SK-N-SH treated with all-trans-retinoic acid at 6 μM for 48 hours (cell line): ENCODE measurements at regions not wholly inside any gene's neighbourhood (a gene's known extent, or its start where the extent isn't known, plus 50 kb on each side); places are given as distances from the start of the nearest gene placed in this dataset.

Experiments
- ATAC-seq: fragments of 200-7000 bp; cut with Tn5 transposase; 3 replicates; pipeline ENCODE4 v1.9.1; 2020; ENCODE audit warnings: mild to moderate bottlenecking, moderate library complexity
- ARNTL ChIP-seq: fragments of 450-650 bp; formaldehyde crosslinking; IDR thresholded peaks from 2 replicates; pipeline ENCODE4 v1.5.0; 2020; ENCODE audit warnings: low read depth, mild to moderate bottlenecking, moderate library complexity, borderline replicate concordance
- BACH2 ChIP-seq: fragments of 250-450 bp; sonication (Bioruptor Pico); IDR thresholded peaks from 2 replicates; pipeline ENCODE4 v1.9.0; 2021; ENCODE audit warnings: mild to moderate bottlenecking, borderline replicate concordance
- CSDC2 ChIP-seq: fragments of 250-450 bp; sonication (Bioruptor Pico); IDR thresholded peaks from 2 replicates; pipeline ENCODE4 v1.5.0; 2020; ENCODE audit warnings: mild to moderate bottlenecking, moderate library complexity
- CSRNP3 ChIP-seq: fragments of 250-450 bp; sonication (Bioruptor Pico); IDR thresholded peaks from 2 replicates; pipeline ENCODE4 v1.5.1; 2021; ENCODE audit warnings: mild to moderate bottlenecking, moderate library complexity
- ESRRG ChIP-seq: fragments of 250-450 bp; sonication (Bioruptor Pico); IDR thresholded peaks from 2 replicates; pipeline ENCODE4 v1.6.1; 2021; ENCODE audit warnings: mild to moderate bottlenecking
- GLIS3 ChIP-seq: fragments of 250-450 bp; sonication (Bioruptor Pico); IDR thresholded peaks from 2 replicates; pipeline ENCODE4 v1.5.0; 2020; ENCODE audit warnings: mild to moderate bottlenecking, moderate library complexity
- ISL1 ChIP-seq: fragments of 250-450 bp; sonication (Bioruptor Pico); IDR thresholded peaks from 2 replicates; pipeline ENCODE4 v2.1.2; 2022; ENCODE audit warnings: mild to moderate bottlenecking, moderate library complexity
- OSR1 ChIP-seq: fragments of 250-450 bp; sonication (Bioruptor Pico); IDR thresholded peaks from 2 replicates; pipeline ENCODE4 v1.8.0; 2022; ENCODE audit warnings: moderate library complexity, mild to moderate bottlenecking, inconsistent platforms
- PATZ1 ChIP-seq: fragments of 250-450 bp; sonication (Bioruptor Pico); IDR thresholded peaks from 2 replicates; pipeline ENCODE4 v1.8.0; 2020; ENCODE audit warnings: mild to moderate bottlenecking, moderate library complexity, borderline replicate concordance
- POU6F1 ChIP-seq: fragments of 250-450 bp; sonication (Bioruptor Pico); IDR thresholded peaks from 2 replicates; pipeline ENCODE4 v1.8.0; 2021; ENCODE audit warnings: low read depth, mild to moderate bottlenecking, moderate library complexity, borderline replicate concordance
- PPARA ChIP-seq: fragments of 250-450 bp; sonication (Bioruptor Pico); IDR thresholded peaks from 2 replicates; pipeline ENCODE4 v1.5.0; 2020; ENCODE audit warnings: mild to moderate bottlenecking, borderline replicate concordance
- RARB ChIP-seq: fragments of 250-450 bp; sonication (Bioruptor Pico); IDR thresholded peaks from 2 replicates; pipeline ENCODE4 v1.8.0; 2021; ENCODE audit warnings: mild to moderate bottlenecking, moderate library complexity
- SNAI2 ChIP-seq: fragments of 250-450 bp; sonication (Bioruptor Pico); IDR thresholded peaks from 2 replicates; pipeline ENCODE4 v1.5.0; 2020; ENCODE audit warnings: mild to moderate bottlenecking, moderate library complexity
- TCF4 ChIP-seq: fragments of 250-450 bp; sonication (Bioruptor Pico); IDR thresholded peaks from 2 replicates; pipeline ENCODE4 v1.8.0; 2021; ENCODE audit warnings: mild to moderate bottlenecking, moderate library complexity, borderline replicate concordance
- TOX ChIP-seq: fragments of 250-450 bp; sonication (Bioruptor Pico); IDR thresholded peaks from 2 replicates; pipeline ENCODE4 v1.8.0; 2021; ENCODE audit warnings: mild to moderate bottlenecking, moderate library complexity, borderline replicate concordance
- ZFP3 ChIP-seq: fragments of 250-450 bp; sonication (Bioruptor Pico); IDR thresholded peaks from 2 replicates; pipeline ENCODE4 v1.5.0; 2020; ENCODE audit warnings: mild to moderate bottlenecking, moderate library complexity
- ZFP30 ChIP-seq: fragments of 450-650 bp; formaldehyde crosslinking; IDR thresholded peaks from 2 replicates; pipeline ENCODE4 v1.5.0; 2022; ENCODE audit warnings: mild to moderate bottlenecking, moderate library complexity
- ZNF565 ChIP-seq: fragments of 450-650 bp; formaldehyde crosslinking; conservative IDR thresholded peaks from 2 replicates; pipeline ENCODE4 v1.5.0; 2020; ENCODE audit warnings: low read depth, mild to moderate bottlenecking, moderate library complexity
- ZNF70 ChIP-seq: fragments of 450-650 bp; formaldehyde crosslinking; IDR thresholded peaks from 2 replicates; pipeline ENCODE4 v1.5.0; 2020; ENCODE audit warnings: mild to moderate bottlenecking, moderate library complexity
- ZNF8 ChIP-seq: fragments of 450-650 bp; formaldehyde crosslinking; IDR thresholded peaks from 2 replicates; pipeline ENCODE4 v1.5.0; 2020; ENCODE audit warnings: mild to moderate bottlenecking, moderate library complexity
- TF ChIP-seq, protein P1 (sequence below): fragments of 250-450 bp; sonication (Bioruptor Pico); IDR thresholded peaks from 2 replicates; pipeline ENCODE4 v1.5.1; 2020; ENCODE audit warnings: low read depth, mild to moderate bottlenecking, moderate library complexity
- TF ChIP-seq, protein P2 (sequence below): fragments of 250-450 bp; sonication (Bioruptor Pico); IDR thresholded peaks from 2 replicates; pipeline ENCODE4 v1.5.0; 2020; ENCODE audit warnings: mild to moderate bottlenecking, moderate library complexity

DNA sequence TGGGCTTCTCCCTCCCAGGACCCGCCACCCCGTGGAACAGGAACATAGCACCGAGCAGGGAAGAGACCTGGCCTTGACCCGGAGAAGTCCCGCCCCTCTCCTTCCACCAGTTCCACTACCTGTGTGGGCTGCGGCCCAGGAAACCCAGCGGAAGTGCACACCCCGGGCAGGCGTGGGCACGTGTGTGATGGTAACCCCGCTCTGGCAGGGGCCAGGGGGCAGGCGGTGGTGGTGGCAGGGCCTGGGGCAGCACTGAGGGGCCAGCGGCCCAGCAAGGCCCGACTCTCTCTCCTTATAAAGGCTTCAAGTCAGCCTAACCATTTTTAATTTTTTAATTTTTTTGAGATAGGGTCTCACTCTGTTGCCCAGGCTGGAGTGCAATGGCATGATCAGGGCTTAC is 129.0 kb upstream of the FAM98A start:
- TF ChIP-seq POU6F1 (CRISPR knock-in tag) (no peak), ESRRG (CRISPR knock-in tag) (no peak), PATZ1 (CRISPR knock-in tag) (no peak), ARNTL (CRISPR knock-in tag) (no peak), CSDC2 (CRISPR knock-in tag) (no peak), ZNF565 (CRISPR knock-in tag) (no peak), CSRNP3 (no peak), TCF4 (CRISPR knock-in tag) (no peak), BACH2 (CRISPR knock-in tag) (no peak), TOX (CRISPR knock-in tag) (no peak), ISL1 (CRISPR knock-in tag) (no peak), SNAI2 (CRISPR knock-in tag) (no peak), ZFP3 (CRISPR knock-in tag) (no peak), GLIS3 (CRISPR knock-in tag) (no peak)
- TF ChIP-seq, protein P1, sequence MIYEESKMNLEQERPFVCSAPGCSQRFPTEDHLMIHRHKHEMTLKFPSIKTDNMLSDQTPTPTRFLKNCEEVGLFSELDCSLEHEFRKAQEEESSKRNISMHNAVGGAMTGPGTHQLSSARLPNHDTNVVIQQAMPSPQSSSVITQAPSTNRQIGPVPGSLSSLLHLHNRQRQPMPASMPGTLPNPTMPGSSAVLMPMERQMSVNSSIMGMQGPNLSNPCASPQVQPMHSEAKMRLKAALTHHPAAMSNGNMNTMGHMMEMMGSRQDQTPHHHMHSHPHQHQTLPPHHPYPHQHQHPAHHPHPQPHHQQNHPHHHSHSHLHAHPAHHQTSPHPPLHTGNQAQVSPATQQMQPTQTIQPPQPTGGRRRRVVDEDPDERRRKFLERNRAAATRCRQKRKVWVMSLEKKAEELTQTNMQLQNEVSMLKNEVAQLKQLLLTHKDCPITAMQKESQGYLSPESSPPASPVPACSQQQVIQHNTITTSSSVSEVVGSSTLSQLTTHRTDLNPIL (CRISPR knock-in tag) = no peak
- TF ChIP-seq, protein P2, sequence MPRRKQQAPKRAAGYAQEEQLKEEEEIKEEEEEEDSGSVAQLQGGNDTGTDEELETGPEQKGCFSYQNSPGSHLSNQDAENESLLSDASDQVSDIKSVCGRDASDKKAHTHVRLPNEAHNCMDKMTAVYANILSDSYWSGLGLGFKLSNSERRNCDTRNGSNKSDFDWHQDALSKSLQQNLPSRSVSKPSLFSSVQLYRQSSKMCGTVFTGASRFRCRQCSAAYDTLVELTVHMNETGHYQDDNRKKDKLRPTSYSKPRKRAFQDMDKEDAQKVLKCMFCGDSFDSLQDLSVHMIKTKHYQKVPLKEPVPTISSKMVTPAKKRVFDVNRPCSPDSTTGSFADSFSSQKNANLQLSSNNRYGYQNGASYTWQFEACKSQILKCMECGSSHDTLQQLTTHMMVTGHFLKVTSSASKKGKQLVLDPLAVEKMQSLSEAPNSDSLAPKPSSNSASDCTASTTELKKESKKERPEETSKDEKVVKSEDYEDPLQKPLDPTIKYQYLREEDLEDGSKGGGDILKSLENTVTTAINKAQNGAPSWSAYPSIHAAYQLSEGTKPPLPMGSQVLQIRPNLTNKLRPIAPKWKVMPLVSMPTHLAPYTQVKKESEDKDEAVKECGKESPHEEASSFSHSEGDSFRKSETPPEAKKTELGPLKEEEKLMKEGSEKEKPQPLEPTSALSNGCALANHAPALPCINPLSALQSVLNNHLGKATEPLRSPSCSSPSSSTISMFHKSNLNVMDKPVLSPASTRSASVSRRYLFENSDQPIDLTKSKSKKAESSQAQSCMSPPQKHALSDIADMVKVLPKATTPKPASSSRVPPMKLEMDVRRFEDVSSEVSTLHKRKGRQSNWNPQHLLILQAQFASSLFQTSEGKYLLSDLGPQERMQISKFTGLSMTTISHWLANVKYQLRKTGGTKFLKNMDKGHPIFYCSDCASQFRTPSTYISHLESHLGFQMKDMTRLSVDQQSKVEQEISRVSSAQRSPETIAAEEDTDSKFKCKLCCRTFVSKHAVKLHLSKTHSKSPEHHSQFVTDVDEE (CRISPR knock-in tag) = no peak
- ATAC-seq = no peak

- no peak for TF ChIP-seq CSDC2 (CRISPR knock-in tag)
- no peak for TF ChIP-seq RARB (CRISPR knock-in tag)
- no peak for ATAC-seq
Measured at GRCh38 chr2:33727361-33728032, 128.4 kb upstream of the FAM98A start.

DNA sequence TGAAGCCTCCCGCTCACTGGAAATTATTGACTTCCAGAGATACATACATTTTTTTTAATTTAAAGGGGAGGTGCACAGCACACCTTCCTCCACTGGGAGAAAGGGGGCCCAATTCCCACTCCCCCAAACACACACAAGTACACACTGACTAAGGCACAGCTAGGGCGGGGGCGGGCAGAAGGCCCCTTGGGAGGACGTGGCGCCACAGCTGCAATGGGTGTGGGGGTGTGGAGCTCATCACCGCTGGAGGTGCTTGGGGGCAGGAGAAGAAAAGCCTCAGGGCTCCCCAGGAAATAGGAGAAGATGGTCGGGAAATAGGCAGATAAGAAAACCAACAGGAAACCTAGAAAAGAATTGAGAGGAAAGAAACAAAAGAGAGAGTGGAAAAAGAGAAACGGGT is 127.3 kb upstream of the FAM98A start:
- no peak for ATAC-seq
- TF ChIP-seq ZFP30 (CRISPR knock-in tag) = no peak
- no peak for TF ChIP-seq ZFP3 (CRISPR knock-in tag)
- no peak for TF ChIP-seq ZNF70 (CRISPR knock-in tag)
- TF ChIP-seq, protein P2 (CRISPR knock-in tag) = no peak
- TF ChIP-seq PATZ1 (CRISPR knock-in tag) = no peak
- no peak for TF ChIP-seq ISL1 (CRISPR knock-in tag)
- no peak for TF ChIP-seq TCF4 (CRISPR knock-in tag)
- no peak for TF ChIP-seq CSDC2 (CRISPR knock-in tag)
- TF ChIP-seq RARB (CRISPR knock-in tag) = no peak
- TF ChIP-seq ZNF8 (CRISPR knock-in tag) = no peak
- no peak for TF ChIP-seq PPARA (CRISPR knock-in tag)
- TF ChIP-seq OSR1 = no peak
- no peak for TF ChIP-seq GLIS3 (CRISPR knock-in tag)
- no peak for TF ChIP-seq SNAI2 (CRISPR knock-in tag)
- no peak for TF ChIP-seq ZNF565 (CRISPR knock-in tag)
- TF ChIP-seq ARNTL (CRISPR knock-in tag) = no peak
- TF ChIP-seq BACH2 (CRISPR knock-in tag) = no peak
